Activated CD8-positive, alpha-beta memory T cell treated with anti-CD3 and anti-CD28 coated beads, Interleukin-2, amount 50 U/mL, for 1 hour (primary cell): ENCODE measurements at regions not wholly inside any gene's neighbourhood (a gene's known extent, or its start where the extent isn't known, plus 50 kb on each side); places are given as distances from the start of the nearest gene placed in this dataset.

Source experiments
- DNase-seq: peaks from one replicate; pipeline ENCODE4 v3.0.0-alpha.2; 2020; ENCODE audit errors: extremely low read depth

GRCh38 chr14:51396222-51396815 lies 156.3 kb downstream of the TMX1 start:
- DNase-seq, result no peak

- no peak for DNase-seq
Observed at GRCh38 chr14:51398898-51399297, 158.9 kb downstream of the TMX1 start.

- DNase-seq, result no peak
Observed at GRCh38 chr14:51400139-51400538, 160.1 kb downstream of the TMX1 start.

GRCh38 chr14:51401272-51401671 lies 161.2 kb downstream of the TMX1 start:
- no peak for DNase-seq

- no peak for DNase-seq
Observed at GRCh38 chr14:51401756-51402155, 161.7 kb downstream of the TMX1 start.

- DNase-seq, result no peak
Observed at GRCh38 chr14:51410897-51411296, 170.8 kb downstream of the TMX1 start.

GRCh38 chr14:51419685-51420084 lies 179.6 kb downstream of the TMX1 start:
- DNase-seq, result peak; percentile 2

GRCh38 chr14:51422704-51423103 lies 182.7 kb downstream of the TMX1 start:
- no peak for DNase-seq

- no peak for DNase-seq
Observed at GRCh38 chr14:51424041-51424440, 184.0 kb downstream of the TMX1 start.

- no peak for DNase-seq
Observed at GRCh38 chr14:51424561-51425251, 184.7 kb downstream of the TMX1 start.

- no peak for DNase-seq
Observed at GRCh38 chr14:51428981-51429380, 188.9 kb downstream of the TMX1 start.

GRCh38 chr14:51430079-51430478 lies 190.0 kb downstream of the TMX1 start:
- DNase-seq, result no peak

GRCh38 chr14:51430633-51431032 lies 190.6 kb downstream of the TMX1 start:
- no peak for DNase-seq

GRCh38 chr14:51431033-51431709 lies 191.1 kb downstream of the TMX1 start:
- DNase-seq, result no peak

- no peak for DNase-seq
Observed at GRCh38 chr14:51431741-51432140, 191.7 kb downstream of the TMX1 start.

- DNase-seq, result no peak
Observed at GRCh38 chr14:51432302-51432948, 192.4 kb downstream of the TMX1 start.

- no peak for DNase-seq
Observed at GRCh38 chr14:51436630-51437029, 196.6 kb downstream of the TMX1 start.

- no peak for DNase-seq
Observed at GRCh38 chr14:51439896-51440295, 199.8 kb downstream of the TMX1 start.

- no peak for DNase-seq
Observed at GRCh38 chr14:51441001-51441400, 201.0 kb downstream of the TMX1 start.

- DNase-seq, result no peak
Observed at GRCh38 chr14:51442513-51443175, 202.6 kb downstream of the TMX1 start.

- no peak for DNase-seq
Observed at GRCh38 chr14:51443195-51444018, 203.4 kb downstream of the TMX1 start.
